Activated CD4-positive, alpha-beta T cell treated with anti-CD3 and anti-CD28 coated beads for 36 hours (primary cell): ENCODE measurements at regions not wholly inside any gene's neighbourhood (a gene's known extent, or its start where the extent isn't known, plus 50 kb on each side); places are given as distances from the start of the nearest gene placed in this dataset.

Experiments used
- ATAC-seq: fragments of 200-7000 bp; cut with Tn5 transposase; one replicate; pipeline ENCODE4 v1.10.0; 2021; ENCODE audit warnings: mild to moderate bottlenecking, moderate library complexity
- CTCF ChIA-PET: fragments of 350-600 bp; sonication (Branson Sonifier 250); formaldehyde crosslinking; loops from one replicate; lab custom pipeline; 2021; ENCODE audit warnings: antibody characterized with exemption; lab: Charles Lee
- POLR2A ChIA-PET: fragments of 350-600 bp; sonication (Branson Sonifier 250); formaldehyde crosslinking; loops from one replicate; lab custom pipeline; 2021; ENCODE audit warnings: antibody characterized with exemption, inconsistent platforms; lab: Charles Lee
- DNase-seq: peaks from one replicate; pipeline ENCODE4 v3.0.0-alpha.2; 2020
- H3K27ac Mint-ChIP-seq: one replicate; pipeline ENCODE4 v1.8.0; 2021; ENCODE audit warnings: mixed read lengths
- H3K27me3 Mint-ChIP-seq: one replicate; pipeline ENCODE4 v1.8.0; 2021; ENCODE audit warnings: mixed read lengths
- H3K36me3 Mint-ChIP-seq: one replicate; pipeline ENCODE4 v1.8.0; 2021; ENCODE audit warnings: low read depth, mixed read lengths
- H3K4me1 Mint-ChIP-seq: one replicate; pipeline ENCODE4 v1.8.0; 2021; ENCODE audit warnings: mixed read lengths
- H3K4me3 Mint-ChIP-seq: one replicate; pipeline ENCODE4 v1.8.0; 2021; ENCODE audit warnings: mild to moderate bottlenecking, moderate library complexity, mixed read lengths
- H3K9me3 Mint-ChIP-seq: one replicate; pipeline ENCODE4 v1.8.0; 2021; ENCODE audit warnings: low read depth, mixed read lengths
- intact Hi-C, 2 experiments: fragments of 100-400 bp; cut with DNase I in 1 of 2; cut with micrococcal nuclease in 1 of 2; formaldehyde crosslinking; loops; one replicate each; pipeline versions ENCODE4 v1.14.2 to v1.15.1; 2022 to 2024; cut with DNase I, micrococcal nuclease

- Mint-ChIP-seq H3K4me3 (no peak overlapping the region), H3K36me3 (no peaks in the 10 kb centered on the region), H3K4me1 (no peaks in the 10 kb centered on the region), H3K27me3 (no peaks in the 10 kb centered on the region), H3K27ac (no peak overlapping the region), H3K9me3 (no peaks in the 10 kb centered on the region)
- DNase-seq (no peak), ATAC-seq (no peak)
- intact Hi-C loops: no loop called here
- ChIA-PET POLR2A (no interaction called here), CTCF (no interaction called here)
Observed at GRCh38 chr3:68288085-68288484, 633.7 kb upstream of the SUCLG2 start.

GRCh38 chr3:68287101-68287500, 632.7 kb upstream of the SUCLG2 start:
- H3K36me3 Mint-ChIP-seq: no peaks in the 10 kb centered on the region
- H3K9me3 Mint-ChIP-seq: peaks cover 1% of the 10 kb centered on the region
- POLR2A ChIA-PET: no interaction called here
- no peak overlapping the region for H3K4me3 Mint-ChIP-seq
- H3K27ac Mint-ChIP-seq: no peak overlapping the region
- CTCF ChIA-PET: no interaction called here
- H3K27me3 Mint-ChIP-seq: no peaks in the 10 kb centered on the region
- intact Hi-C loops: no loop called here
- no peaks in the 10 kb centered on the region for H3K4me1 Mint-ChIP-seq
- ATAC-seq (no peak), DNase-seq (no peak)

- no peaks in the 10 kb centered on the region for H3K36me3 Mint-ChIP-seq
- no peaks in the 10 kb centered on the region for H3K4me1 Mint-ChIP-seq
- no peak for DNase-seq
- CTCF ChIA-PET: no interaction called here
- H3K4me3 Mint-ChIP-seq: no peak overlapping the region
- H3K27me3 Mint-ChIP-seq: no peaks in the 10 kb centered on the region
- no peak for ATAC-seq
- intact Hi-C loops: no loop called here
- POLR2A ChIA-PET: no interaction called here
- no peak overlapping the region for H3K27ac Mint-ChIP-seq
- H3K9me3 Mint-ChIP-seq: no peaks in the 10 kb centered on the region
Observed at GRCh38 chr3:68274286-68274685, 619.9 kb upstream of the SUCLG2 start.

GRCh38 chr3:68271145-68271544, 616.7 kb upstream of the SUCLG2 start:
- ATAC-seq (no peak), DNase-seq (no peak)
- intact Hi-C loops: no loop called here
- no peaks in the 10 kb centered on the region for H3K36me3 Mint-ChIP-seq
- POLR2A ChIA-PET: no interaction called here
- no peak overlapping the region for H3K27ac Mint-ChIP-seq
- no peaks in the 10 kb centered on the region for H3K4me1 Mint-ChIP-seq
- H3K9me3 Mint-ChIP-seq: no peaks in the 10 kb centered on the region
- CTCF ChIA-PET: no interaction called here
- H3K27me3 Mint-ChIP-seq: no peaks in the 10 kb centered on the region
- no peak overlapping the region for H3K4me3 Mint-ChIP-seq

GRCh38 chr3:68256635-68257223, 602.3 kb upstream of the SUCLG2 start:
- no peak overlapping the region for H3K27ac Mint-ChIP-seq
- peak; percentile 47 for DNase-seq
- H3K36me3 Mint-ChIP-seq: no peaks in the 10 kb centered on the region
- no peak for ATAC-seq
- intact Hi-C loops: loop anchor here in 1 of 2 experiments (2.0 to 5.0 kb wide), 2 partner anchors 438 to 1144 kb away; no protein-coding TSS in a partner anchor
- H3K27me3 Mint-ChIP-seq: peaks cover 3% of the 10 kb centered on the region
- H3K9me3 Mint-ChIP-seq: no peaks in the 10 kb centered on the region
- H3K4me3 Mint-ChIP-seq: no peak overlapping the region
- POLR2A ChIA-PET: no interaction called here
- H3K4me1 Mint-ChIP-seq: no peaks in the 10 kb centered on the region
- CTCF ChIA-PET: interaction anchor here (0.6 to 0.9 kb wide), 2 partner anchors 51 to 876 kb away, joined by 3 read pairs; no protein-coding TSS in a partner anchor

- ATAC-seq: peak; percentile 99
- POLR2A ChIA-PET: no interaction called here
- CTCF ChIA-PET: interaction anchor here (0.8 kb wide), 1 partner anchor 431 kb away, joined by 3 read pairs; no protein-coding TSS in a partner anchor
- no peak overlapping the region for H3K27ac Mint-ChIP-seq
- DNase-seq: peak; percentile 48
- H3K9me3 Mint-ChIP-seq: no peaks in the 10 kb centered on the region
- intact Hi-C loops: loop anchor here (1.0 to 5.0 kb wide), 2 partner anchors 887 to 1251 kb away; partner anchors contain the start of gene KBTBD8 (in 1 of the 2)
- no peaks in the 10 kb centered on the region for H3K36me3 Mint-ChIP-seq
- H3K4me1 Mint-ChIP-seq: peaks cover 10% of the 10 kb centered on the region
- no peak overlapping the region for H3K4me3 Mint-ChIP-seq
- H3K27me3 Mint-ChIP-seq: peaks cover 5% of the 10 kb centered on the region
Observed at GRCh38 chr3:68249265-68249664, 594.9 kb upstream of the SUCLG2 start.

- no peak for ATAC-seq
- Mint-ChIP-seq H3K27ac (no peak overlapping the region), H3K4me1 (no peaks in the 10 kb centered on the region), H3K27me3 (no peaks in the 10 kb centered on the region), H3K36me3 (no peaks in the 10 kb centered on the region), H3K4me3 (no peak overlapping the region), H3K9me3 (no peaks in the 10 kb centered on the region)
- intact Hi-C loops: no loop called here
- ChIA-PET POLR2A (no interaction called here), CTCF (interaction anchor here (0.6 kb wide), 2 partner anchors 274 to 1034 kb away, joined by 4 read pairs; no protein-coding TSS in a partner anchor)
- DNase-seq: no peak
Observed at GRCh38 chr3:68242606-68243005, 588.2 kb upstream of the SUCLG2 start.

- Mint-ChIP-seq H3K27ac (no peak overlapping the region), H3K4me3 (no peak overlapping the region), H3K4me1 (no peaks in the 10 kb centered on the region), H3K9me3 (no peaks in the 10 kb centered on the region), H3K27me3 (no peaks in the 10 kb centered on the region), H3K36me3 (no peaks in the 10 kb centered on the region)
- intact Hi-C loops: no loop called here
- DNase-seq (no peak), ATAC-seq (no peak)
- CTCF ChIA-PET: no interaction called here
- POLR2A ChIA-PET: no interaction called here
Observed at GRCh38 chr3:68239542-68239941, 585.1 kb upstream of the SUCLG2 start.

- Mint-ChIP-seq H3K27ac (no peak overlapping the region), H3K27me3 (peaks cover 2% of the 10 kb centered on the region), H3K9me3 (peaks cover 3% of the 10 kb centered on the region), H3K4me3 (no peak overlapping the region), H3K36me3 (peaks cover 2% of the 10 kb centered on the region), H3K4me1 (no peaks in the 10 kb centered on the region)
- ChIA-PET POLR2A (no interaction called here), CTCF (no interaction called here)
- ATAC-seq: no peak
- no peak for DNase-seq
- intact Hi-C loops: no loop called here
Observed at GRCh38 chr3:68234076-68234780, 579.8 kb upstream of the SUCLG2 start.

GRCh38 chr3:68228856-68229255, 574.4 kb upstream of the SUCLG2 start:
- no peak overlapping the region for H3K4me3 Mint-ChIP-seq
- H3K27ac Mint-ChIP-seq: no peak overlapping the region
- DNase-seq: no peak
- H3K4me1 Mint-ChIP-seq: no peaks in the 10 kb centered on the region
- ChIA-PET CTCF (no interaction called here), POLR2A (no interaction called here)
- H3K27me3 Mint-ChIP-seq: peaks cover 2% of the 10 kb centered on the region
- peaks cover 3% of the 10 kb centered on the region for H3K9me3 Mint-ChIP-seq
- peaks cover 2% of the 10 kb centered on the region for H3K36me3 Mint-ChIP-seq
- intact Hi-C loops: no loop called here
- no peak for ATAC-seq

- ChIA-PET CTCF (no interaction called here), POLR2A (no interaction called here)
- H3K4me3 Mint-ChIP-seq: no peak overlapping the region
- peaks cover 2% of the 10 kb centered on the region for H3K4me1 Mint-ChIP-seq
- no peak overlapping the region for H3K27ac Mint-ChIP-seq
- no peaks in the 10 kb centered on the region for H3K36me3 Mint-ChIP-seq
- intact Hi-C loops: no loop called here
- DNase-seq: no peak
- H3K9me3 Mint-ChIP-seq: no peaks in the 10 kb centered on the region
- H3K27me3 Mint-ChIP-seq: no peaks in the 10 kb centered on the region
- ATAC-seq: no peak
Observed at GRCh38 chr3:68220832-68221231, 566.4 kb upstream of the SUCLG2 start.

- ChIA-PET POLR2A (no interaction called here), CTCF (no interaction called here)
- Mint-ChIP-seq H3K4me1 (no peaks in the 10 kb centered on the region), H3K36me3 (no peaks in the 10 kb centered on the region), H3K4me3 (no peak overlapping the region), H3K9me3 (no peaks in the 10 kb centered on the region), H3K27ac (no peak overlapping the region), H3K27me3 (no peaks in the 10 kb centered on the region)
- intact Hi-C loops: no loop called here
- DNase-seq (no peak), ATAC-seq (no peak)
Observed at GRCh38 chr3:68211637-68212036, 557.2 kb upstream of the SUCLG2 start.
